Activated CD4-positive, alpha-beta memory T cell treated with anti-CD3 and anti-CD28 coated beads for 36 hours (primary cell): ENCODE measurements at regions not wholly inside any gene's neighbourhood (a gene's known extent, or its start where the extent isn't known, plus 50 kb on each side); places are given as distances from the start of the nearest gene placed in this dataset.
"Not testable (repeated sequence)": the region's sequence is repeated elsewhere in the genome, so short reads cannot be mapped to it uniquely, and the experiment has no call there.

Experiments used
- CTCF ChIA-PET: fragments of 350-600 bp; sonication (Branson Sonifier 250); formaldehyde crosslinking; loops from one replicate; lab custom pipeline; 2021; ENCODE audit warnings: antibody characterized with exemption, inconsistent platforms; lab: Charles Lee
- POLR2A ChIA-PET: fragments of 350-600 bp; sonication (Branson Sonifier 250); formaldehyde crosslinking; loops from one replicate; lab custom pipeline; 2021; ENCODE audit warnings: antibody characterized with exemption; lab: Charles Lee
- DNase-seq: peaks from one replicate; pipeline ENCODE4 v3.0.0-alpha.2; 2020
- H3K27ac Mint-ChIP-seq: one replicate; pipeline ENCODE4 v1.8.0; 2021; ENCODE audit warnings: mixed read lengths
- H3K27me3 Mint-ChIP-seq: one replicate; pipeline ENCODE4 v1.8.0; 2021; ENCODE audit warnings: mixed read lengths
- H3K36me3 Mint-ChIP-seq: one replicate; pipeline ENCODE4 v1.8.0; 2021; ENCODE audit warnings: mixed read lengths
- H3K4me1 Mint-ChIP-seq: one replicate; pipeline ENCODE4 v1.8.0; 2021; ENCODE audit warnings: low read depth, mixed read lengths
- H3K4me3 Mint-ChIP-seq: one replicate; pipeline ENCODE4 v1.8.0; 2021; ENCODE audit warnings: mild to moderate bottlenecking, mixed read lengths
- H3K9me3 Mint-ChIP-seq: one replicate; pipeline ENCODE4 v1.8.0; 2021; ENCODE audit warnings: mixed read lengths
- intact Hi-C: fragments of 100-400 bp; cut with micrococcal nuclease; formaldehyde crosslinking; loops from one replicate; pipeline ENCODE4 v1.15.1; 2023

DNA sequence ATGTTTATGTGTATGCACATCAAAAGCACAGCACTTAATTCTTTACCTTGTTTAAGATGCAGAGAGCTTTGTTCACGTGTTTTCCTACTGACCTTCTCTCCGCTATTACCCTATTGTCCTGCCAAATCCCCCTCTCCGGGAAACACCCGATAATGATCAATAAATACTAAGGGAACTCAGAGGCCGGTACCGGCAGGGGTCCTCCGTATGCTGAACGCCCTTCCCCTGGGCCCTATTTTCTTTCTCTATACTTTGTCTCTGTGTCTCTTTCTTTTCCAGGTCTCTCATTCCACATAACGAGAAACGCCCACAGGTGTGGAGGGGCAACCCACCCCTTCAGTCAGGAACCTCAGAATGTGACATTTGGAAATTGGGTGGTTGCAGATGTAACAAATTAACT, 160.1 kb downstream of the ADRA2C start:
- H3K4me1 Mint-ChIP-seq, H3K4me3 Mint-ChIP-seq, CTCF ChIA-PET, DNase-seq, POLR2A ChIA-PET, intact Hi-C loops, H3K27ac Mint-ChIP-seq, H3K36me3 Mint-ChIP-seq, H3K9me3 Mint-ChIP-seq: not testable (repeated sequence)
- H3K27me3 Mint-ChIP-seq = peaks cover 19% of the 10 kb centered on the region

- peaks cover 19% of the 10 kb centered on the region for H3K27me3 Mint-ChIP-seq
- H3K36me3 Mint-ChIP-seq, CTCF ChIA-PET, H3K4me1 Mint-ChIP-seq, intact Hi-C loops, H3K4me3 Mint-ChIP-seq, H3K9me3 Mint-ChIP-seq, POLR2A ChIA-PET, DNase-seq, H3K27ac Mint-ChIP-seq: not testable (repeated sequence)
These were observed 161.0 kb downstream of the ADRA2C start for GRCh38 chr4:3926969-3927755.

DNA sequence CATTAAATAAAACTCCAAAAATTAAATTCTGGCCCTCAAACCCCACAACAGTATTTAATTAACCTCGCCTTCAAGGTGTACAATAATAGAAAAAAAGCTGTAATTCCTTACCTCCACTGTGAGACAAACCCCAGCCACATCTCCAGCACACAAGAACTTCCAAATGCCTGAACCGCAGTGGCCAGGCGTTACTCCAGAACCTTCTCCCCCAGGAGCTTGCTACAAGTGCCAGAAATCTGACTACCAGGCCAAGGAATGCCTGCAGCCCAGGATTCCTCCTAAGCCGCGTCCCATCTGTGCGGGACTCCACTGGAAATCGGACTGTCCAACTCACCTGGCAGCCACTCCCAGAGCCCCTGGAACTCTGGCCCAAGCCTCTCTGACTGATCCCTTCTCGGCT, 163.2 kb downstream of the ADRA2C start:
- H3K4me3 Mint-ChIP-seq, H3K27ac Mint-ChIP-seq, POLR2A ChIA-PET, H3K9me3 Mint-ChIP-seq, DNase-seq, H3K36me3 Mint-ChIP-seq, CTCF ChIA-PET, H3K4me1 Mint-ChIP-seq, intact Hi-C loops: not testable (repeated sequence)
- H3K27me3 Mint-ChIP-seq = peaks cover 19% of the 10 kb centered on the region

- H3K36me3 Mint-ChIP-seq, H3K9me3 Mint-ChIP-seq, intact Hi-C loops, H3K4me1 Mint-ChIP-seq, H3K27ac Mint-ChIP-seq, H3K4me3 Mint-ChIP-seq, POLR2A ChIA-PET, DNase-seq, CTCF ChIA-PET: not testable (repeated sequence)
- peaks cover 13% of the 10 kb centered on the region for H3K27me3 Mint-ChIP-seq
These were observed 166.5 kb downstream of the ADRA2C start for GRCh38 chr4:3932734-3933133.

- H3K9me3 Mint-ChIP-seq, H3K4me1 Mint-ChIP-seq, intact Hi-C loops, H3K4me3 Mint-ChIP-seq, H3K27ac Mint-ChIP-seq, POLR2A ChIA-PET, H3K27me3 Mint-ChIP-seq, CTCF ChIA-PET, H3K36me3 Mint-ChIP-seq, DNase-seq: not testable (repeated sequence)
These were observed 169.2 kb downstream of the ADRA2C start for GRCh38 chr4:3935406-3935805.

DNA sequence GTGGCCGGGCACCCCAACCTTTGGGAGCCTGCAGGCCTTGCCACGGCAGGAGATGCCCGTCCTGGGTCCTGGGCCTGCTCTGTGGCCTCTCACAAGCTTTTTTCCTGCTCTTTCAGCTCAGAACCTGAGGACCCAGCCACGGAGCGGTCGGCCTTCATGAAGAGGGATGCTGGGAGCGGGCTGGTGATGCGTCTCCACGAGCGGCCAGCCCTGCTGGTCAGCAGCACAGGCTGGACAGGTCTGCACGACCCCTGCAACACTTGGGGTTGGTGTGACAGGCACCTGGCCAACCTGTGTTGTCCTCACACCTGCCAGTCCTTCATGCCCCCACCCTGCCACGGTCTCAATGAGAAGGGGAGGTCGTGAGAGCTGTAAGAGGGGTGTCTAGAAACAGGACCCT, 170.0 kb downstream of the ADRA2C start:
- no peaks in the 10 kb centered on the region for H3K36me3 Mint-ChIP-seq
- ChIA-PET POLR2A (no interaction called here), CTCF (no interaction called here)
- H3K9me3 Mint-ChIP-seq = no peaks in the 10 kb centered on the region
- intact Hi-C loops = no loop called here
- no peak overlapping the region for H3K27ac Mint-ChIP-seq
- DNase-seq = no peak
- H3K4me3 Mint-ChIP-seq = no peak overlapping the region
- peaks cover 2% of the 10 kb centered on the region for H3K27me3 Mint-ChIP-seq
- no peaks in the 10 kb centered on the region for H3K4me1 Mint-ChIP-seq

DNA sequence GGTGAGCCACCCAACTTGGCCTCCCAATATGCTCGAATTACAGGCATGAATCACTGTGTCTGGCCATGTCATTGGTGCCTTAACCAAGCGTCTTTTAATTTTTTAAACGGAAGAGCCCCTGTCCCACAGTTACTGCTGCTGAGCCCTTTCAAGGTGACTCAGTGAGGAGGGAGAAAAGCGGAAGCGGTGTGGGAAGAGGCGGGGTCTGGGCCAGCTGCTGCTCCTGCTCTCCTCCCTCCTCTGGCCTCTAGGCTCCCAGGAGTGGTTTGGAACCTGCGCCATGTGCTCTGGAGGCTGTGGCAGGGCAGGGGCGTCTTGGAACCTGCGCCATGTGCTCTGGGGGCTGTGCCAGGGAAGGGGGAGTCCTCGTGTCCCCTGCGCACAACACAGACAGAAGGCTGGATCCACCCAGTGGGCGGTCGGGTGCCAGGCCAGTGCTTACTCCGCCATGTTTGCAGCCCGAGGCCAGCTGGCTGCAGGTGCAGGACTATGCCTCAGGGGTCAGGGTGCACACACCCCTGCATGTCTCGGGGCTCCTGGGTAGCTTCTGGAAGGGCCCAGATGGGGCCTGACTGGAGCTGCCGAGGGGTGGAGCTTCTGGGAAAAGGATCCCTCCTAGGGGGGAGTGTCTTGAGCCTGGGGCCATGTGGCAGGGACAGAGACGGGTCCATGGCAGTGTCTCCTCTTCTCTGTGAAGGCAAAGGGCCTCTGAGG, 171.8 kb downstream of the ADRA2C start:
- H3K27ac Mint-ChIP-seq, H3K4me3 Mint-ChIP-seq, H3K36me3 Mint-ChIP-seq, CTCF ChIA-PET, H3K27me3 Mint-ChIP-seq, H3K4me1 Mint-ChIP-seq, intact Hi-C loops, H3K9me3 Mint-ChIP-seq, POLR2A ChIA-PET: not testable (repeated sequence)
- DNase-seq = peak; percentile 33

DNA sequence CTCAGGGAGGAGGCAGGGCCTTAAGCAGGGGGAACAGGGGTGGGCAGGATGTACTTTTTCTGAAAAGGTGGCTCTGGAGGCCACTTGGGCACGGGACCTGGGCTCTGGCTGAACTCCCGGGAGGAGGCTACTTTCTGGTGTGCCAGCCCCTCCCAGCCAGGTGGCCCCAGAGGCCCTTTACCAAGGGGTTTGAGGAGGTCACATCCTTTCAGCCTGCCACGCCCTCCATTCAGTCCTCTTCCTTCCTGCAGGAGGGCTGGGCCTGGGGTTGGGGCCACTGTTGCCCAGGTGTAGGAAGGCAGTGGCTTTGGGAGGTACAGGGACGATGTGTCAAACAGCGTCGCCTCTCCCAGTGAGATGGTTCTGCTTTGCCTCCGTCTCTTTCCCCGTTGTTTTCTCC, 172.5 kb downstream of the ADRA2C start:
- CTCF ChIA-PET, H3K4me3 Mint-ChIP-seq, intact Hi-C loops, H3K4me1 Mint-ChIP-seq, H3K36me3 Mint-ChIP-seq, H3K9me3 Mint-ChIP-seq, DNase-seq, H3K27me3 Mint-ChIP-seq, POLR2A ChIA-PET, H3K27ac Mint-ChIP-seq: not testable (repeated sequence)

DNA sequence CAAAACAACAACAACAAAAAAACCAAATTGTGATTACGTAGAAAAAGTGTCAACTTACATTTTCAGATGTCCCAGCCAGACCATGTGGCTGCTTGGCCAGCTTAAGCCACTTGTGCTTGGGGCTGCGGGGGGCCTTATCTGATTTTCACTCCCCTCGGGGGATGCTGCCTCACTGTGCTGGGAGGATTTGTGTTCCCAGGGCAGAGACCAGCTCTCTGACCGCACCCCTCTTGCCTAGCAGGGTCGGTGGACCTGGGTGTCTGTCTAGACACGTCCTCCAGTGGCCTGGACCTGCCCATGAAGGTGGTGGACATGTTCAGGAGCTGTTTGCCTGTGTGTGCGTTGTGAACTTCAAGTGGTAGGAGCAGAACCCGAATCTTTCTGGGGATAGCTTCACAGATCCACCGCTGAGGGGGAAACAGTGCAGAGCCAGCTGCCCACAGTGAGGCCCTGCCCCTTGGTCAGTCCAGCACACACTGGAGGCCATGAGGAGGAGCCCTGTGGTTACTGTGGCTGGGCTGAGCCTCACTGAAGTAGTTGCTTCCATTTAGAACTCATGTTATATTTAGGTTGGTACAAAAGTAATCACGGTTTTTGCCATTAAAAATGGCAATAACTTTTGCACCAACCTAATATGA, 173.9 kb downstream of the ADRA2C start:
- CTCF ChIA-PET, intact Hi-C loops, DNase-seq, H3K27ac Mint-ChIP-seq, H3K9me3 Mint-ChIP-seq, H3K36me3 Mint-ChIP-seq, POLR2A ChIA-PET, H3K27me3 Mint-ChIP-seq, H3K4me3 Mint-ChIP-seq, H3K4me1 Mint-ChIP-seq: not testable (repeated sequence)

DNA sequence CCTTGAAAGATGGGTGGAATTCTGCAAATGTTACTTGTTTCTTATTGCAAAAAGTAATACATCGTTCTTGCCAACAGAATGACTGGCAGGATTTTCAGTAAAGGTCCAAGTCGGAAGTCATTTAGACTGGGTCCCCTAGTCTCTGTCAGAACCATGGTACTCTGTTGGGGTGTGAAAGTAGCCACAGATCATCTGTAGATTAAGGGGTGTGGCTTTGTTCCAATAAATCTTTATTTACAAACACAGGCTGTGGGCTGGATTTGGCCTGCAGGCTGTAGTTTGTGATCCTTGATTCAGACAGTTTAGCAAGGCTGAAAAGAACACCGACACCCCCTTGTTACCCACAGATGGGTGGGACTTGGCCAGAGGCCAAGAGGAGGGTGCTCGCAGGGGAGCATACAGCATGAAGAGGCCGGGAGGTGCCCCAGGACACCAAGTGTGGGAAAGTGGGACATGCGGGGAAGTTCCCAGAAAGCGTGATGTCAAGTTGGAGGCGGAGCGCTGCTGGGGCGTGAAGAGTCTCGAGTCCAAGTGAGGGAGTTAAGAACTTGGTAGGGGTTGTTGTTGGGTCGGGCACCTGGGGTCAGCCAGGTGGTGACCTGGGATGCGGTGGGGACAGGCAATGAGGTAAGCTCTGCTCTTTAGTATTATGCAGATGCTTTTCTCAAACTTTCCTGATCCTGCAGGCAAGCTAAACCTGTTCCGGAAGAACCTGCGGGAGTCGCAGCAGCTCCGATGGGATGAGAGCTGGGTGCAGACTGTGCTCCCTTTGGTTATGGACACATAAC, 175.7 kb downstream of the ADRA2C start:
- POLR2A ChIA-PET, H3K27ac Mint-ChIP-seq, intact Hi-C loops, H3K4me1 Mint-ChIP-seq, DNase-seq, H3K9me3 Mint-ChIP-seq, H3K36me3 Mint-ChIP-seq, H3K4me3 Mint-ChIP-seq, H3K27me3 Mint-ChIP-seq: not testable (repeated sequence)
- CTCF ChIA-PET = interaction anchor here (0.8 to 1.3 kb wide), 3 partner anchors 13 to 1571 kb away, joined by 3 to 4 read pairs (median 3); no protein-coding TSS in a partner anchor

GRCh38 chr4:3942569-3942971, 176.4 kb downstream of the ADRA2C start:
- DNase-seq = peak; percentile 75
- H3K36me3 Mint-ChIP-seq, H3K4me1 Mint-ChIP-seq, intact Hi-C loops, H3K27ac Mint-ChIP-seq, POLR2A ChIA-PET, H3K27me3 Mint-ChIP-seq, H3K9me3 Mint-ChIP-seq, H3K4me3 Mint-ChIP-seq: not testable (repeated sequence)
- CTCF ChIA-PET = interaction anchor here (1.0 to 1.3 kb wide), 2 partner anchors 12 to 48 kb away, joined by 3 to 4 read pairs; no protein-coding TSS in a partner anchor

- DNase-seq, H3K4me3 Mint-ChIP-seq, H3K27ac Mint-ChIP-seq, POLR2A ChIA-PET, H3K4me1 Mint-ChIP-seq, H3K9me3 Mint-ChIP-seq, intact Hi-C loops, H3K36me3 Mint-ChIP-seq, H3K27me3 Mint-ChIP-seq: not testable (repeated sequence)
- CTCF ChIA-PET = interaction anchor here (1.0 to 1.3 kb wide), 2 partner anchors 11 to 48 kb away, joined by 3 to 4 read pairs; no protein-coding TSS in a partner anchor
These were observed 176.9 kb downstream of the ADRA2C start for GRCh38 chr4:3943051-3943450.
